SKM-1 treated with dmso at 0.1 percent for 144 hours (cell line): ENCODE measurements at regions not wholly inside any gene's neighbourhood (a gene's known extent, or its start where the extent isn't known, plus 50 kb on each side); places are given as distances from the start of the nearest gene placed in this dataset.
"Not testable (repeated sequence)": the region's sequence is repeated elsewhere in the genome, so short reads cannot be mapped to it uniquely, and the experiment has no call there.

ENCODE experiments used
- DNase-seq: peaks from one replicate; lab custom pipeline; 2025; ENCODE audit not compliant: unreplicated experiment; lab: John Stamatoyannopoulos, UW

- no peak for DNase-seq
Observed at GRCh38 chr7:81484261-81484660, 285.6 kb downstream of the HGF start.

- DNase-seq: peak; percentile 71
Observed at GRCh38 chr7:81482600-81483186, 287.2 kb downstream of the HGF start.

- DNase-seq: no peak
Observed at GRCh38 chr7:81478664-81479063, 291.2 kb downstream of the HGF start.

- DNase-seq: not testable (repeated sequence)
Observed at GRCh38 chr7:81478201-81478600, 291.6 kb downstream of the HGF start.

GRCh38 chr7:81473236-81473635, 296.6 kb downstream of the HGF start:
- no peak for DNase-seq

GRCh38 chr7:81470724-81471379, 299.0 kb downstream of the HGF start:
- DNase-seq: no peak

GRCh38 chr7:81469869-81470723, 299.8 kb downstream of the HGF start:
- DNase-seq: peak; percentile 46

- no peak for DNase-seq
Observed at GRCh38 chr7:81469153-81469868, 300.5 kb downstream of the HGF start.

- no peak for DNase-seq
Observed at GRCh38 chr7:81468526-81468925, 301.3 kb downstream of the HGF start.

- no peak for DNase-seq
Observed at GRCh38 chr7:81467964-81468363, 301.9 kb downstream of the HGF start.

- DNase-seq: no peak
Observed at GRCh38 chr7:81462672-81463071, 307.2 kb downstream of the HGF start.

GRCh38 chr7:81460250-81461045, 309.4 kb downstream of the HGF start:
- no peak for DNase-seq

- DNase-seq: no peak
Observed at GRCh38 chr7:81459485-81459884, 310.4 kb downstream of the HGF start.

GRCh38 chr7:81457852-81458522, 311.9 kb downstream of the HGF start:
- DNase-seq: peak; percentile 18

GRCh38 chr7:81453770-81454169, 316.1 kb downstream of the HGF start:
- DNase-seq: not testable (repeated sequence)

- no peak for DNase-seq
Observed at GRCh38 chr7:81449105-81449504, 320.7 kb downstream of the HGF start.

GRCh38 chr7:81447351-81447952, 322.4 kb downstream of the HGF start:
- peak; percentile 32 for DNase-seq

GRCh38 chr7:81446212-81446611, 323.6 kb downstream of the HGF start:
- no peak for DNase-seq

GRCh38 chr7:81445462-81445861, 324.4 kb downstream of the HGF start:
- DNase-seq: no peak

- no peak for DNase-seq
Observed at GRCh38 chr7:81441750-81442149, 328.1 kb downstream of the HGF start.
